H1 (cell line): ENCODE measurements at regions not wholly inside any gene's neighbourhood (a gene's known extent, or its start where the extent isn't known, plus 50 kb on each side); places are given as distances from the start of the nearest gene placed in this dataset.

Experiments
- CHD1 ChIP-seq: IDR thresholded peaks from 2 replicates; pipeline ENCODE4 v1.6.1; 2012; ENCODE audit warnings: low read depth, low read length, improper control_type of control experiment

- TF ChIP-seq CHD1, result no peak
These were observed 225.0 kb upstream of the PUDP start (continued) for GRCh38 chrX:7372825-7373525.
